ENCODE measurements at regions not wholly inside any gene's neighbourhood (a gene's known extent, or its start where the extent isn't known, plus 50 kb on each side); places are given as distances from the start of the nearest gene placed in this dataset.

DNA sequence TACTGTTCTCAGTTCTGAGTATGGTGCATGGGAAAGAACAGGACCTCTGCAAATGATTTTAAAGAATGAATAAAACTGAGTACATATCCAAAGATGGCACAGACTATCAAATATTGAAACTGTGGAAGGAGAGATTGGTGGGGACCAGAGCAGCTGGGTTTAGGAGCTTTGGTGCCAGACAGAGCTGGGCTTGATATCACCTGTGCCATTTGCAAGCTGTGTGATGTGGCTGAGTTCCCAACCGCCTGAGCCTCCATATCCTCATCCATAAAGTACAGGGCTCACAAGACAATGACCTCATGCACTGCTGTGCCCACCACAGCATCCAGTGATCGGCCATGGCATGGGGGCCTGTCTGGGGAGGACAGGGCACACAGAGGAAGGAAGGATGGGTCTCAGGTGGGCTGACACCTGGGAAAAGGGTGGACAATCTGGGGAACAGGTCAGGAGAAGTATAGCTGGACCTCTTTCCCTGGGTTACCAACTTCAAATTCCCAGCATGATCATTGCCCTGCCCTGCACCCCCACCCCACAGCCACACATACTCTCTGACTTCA, 83.9 kb upstream of the RAB6C start:
- no peak overlapping the region for H3K4me3 ChIP-seq (ENCODE audit: low read depth, low read length)
- TF ChIP-seq, protein P1, sequence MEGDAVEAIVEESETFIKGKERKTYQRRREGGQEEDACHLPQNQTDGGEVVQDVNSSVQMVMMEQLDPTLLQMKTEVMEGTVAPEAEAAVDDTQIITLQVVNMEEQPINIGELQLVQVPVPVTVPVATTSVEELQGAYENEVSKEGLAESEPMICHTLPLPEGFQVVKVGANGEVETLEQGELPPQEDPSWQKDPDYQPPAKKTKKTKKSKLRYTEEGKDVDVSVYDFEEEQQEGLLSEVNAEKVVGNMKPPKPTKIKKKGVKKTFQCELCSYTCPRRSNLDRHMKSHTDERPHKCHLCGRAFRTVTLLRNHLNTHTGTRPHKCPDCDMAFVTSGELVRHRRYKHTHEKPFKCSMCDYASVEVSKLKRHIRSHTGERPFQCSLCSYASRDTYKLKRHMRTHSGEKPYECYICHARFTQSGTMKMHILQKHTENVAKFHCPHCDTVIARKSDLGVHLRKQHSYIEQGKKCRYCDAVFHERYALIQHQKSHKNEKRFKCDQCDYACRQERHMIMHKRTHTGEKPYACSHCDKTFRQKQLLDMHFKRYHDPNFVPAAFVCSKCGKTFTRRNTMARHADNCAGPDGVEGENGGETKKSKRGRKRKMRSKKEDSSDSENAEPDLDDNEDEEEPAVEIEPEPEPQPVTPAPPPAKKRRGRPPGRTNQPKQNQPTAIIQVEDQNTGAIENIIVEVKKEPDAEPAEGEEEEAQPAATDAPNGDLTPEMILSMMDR (conservative IDR thresholded peaks at IDR 0.05; ENCODE audit: low read depth, low read length), result no peak
- DNase-seq (ENCODE audit: low read depth), result no peak

DNA sequence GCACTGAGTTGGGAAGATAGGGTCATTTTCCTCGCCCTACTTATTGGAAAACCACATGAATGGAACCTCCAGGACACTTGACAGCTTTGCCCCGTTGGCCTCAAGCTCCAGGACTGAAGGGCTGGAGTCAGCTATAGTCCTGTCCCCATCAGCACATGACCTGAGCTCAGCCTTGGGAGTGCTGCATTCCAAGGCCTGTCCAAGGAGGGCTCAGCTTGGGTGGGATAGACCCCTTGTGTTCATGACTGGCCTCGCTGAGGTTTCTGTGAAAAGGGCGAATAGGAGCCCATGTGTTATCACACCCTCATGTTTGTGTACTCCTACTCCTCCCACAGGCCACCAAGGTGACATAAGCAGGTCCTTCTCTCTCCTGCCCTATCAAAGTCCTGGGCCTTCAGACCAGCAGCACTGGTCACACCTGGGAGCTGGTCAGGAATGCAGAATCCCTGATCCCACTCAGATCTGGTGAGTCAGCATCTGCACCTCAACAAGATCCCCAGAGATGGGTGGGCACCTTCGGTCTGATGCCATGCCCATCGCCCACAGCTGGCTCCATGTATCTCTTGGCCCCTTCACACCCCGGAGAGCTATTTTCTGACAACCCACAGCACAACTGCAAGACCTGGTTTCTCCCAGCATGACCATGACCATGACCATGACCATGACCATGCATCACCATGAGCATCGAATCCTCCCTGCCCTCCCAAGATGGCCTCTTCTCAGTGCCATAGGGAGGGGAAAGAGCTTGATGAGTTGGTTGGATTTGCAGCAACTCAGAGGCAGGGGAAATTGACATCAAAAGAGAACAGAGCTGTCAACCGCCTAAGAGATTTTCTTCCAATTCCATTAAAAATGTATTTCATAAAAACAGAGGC, 83.0 kb upstream of the RAB6C start:
- TF ChIP-seq, protein P1 (conservative IDR thresholded peaks at IDR 0.05; ENCODE audit: low read depth, low read length), result no peak
- no peak overlapping the region for H3K4me3 ChIP-seq (ENCODE audit: low read depth, low read length)
- DNase-seq (ENCODE audit: low read depth), result no peak

DNA sequence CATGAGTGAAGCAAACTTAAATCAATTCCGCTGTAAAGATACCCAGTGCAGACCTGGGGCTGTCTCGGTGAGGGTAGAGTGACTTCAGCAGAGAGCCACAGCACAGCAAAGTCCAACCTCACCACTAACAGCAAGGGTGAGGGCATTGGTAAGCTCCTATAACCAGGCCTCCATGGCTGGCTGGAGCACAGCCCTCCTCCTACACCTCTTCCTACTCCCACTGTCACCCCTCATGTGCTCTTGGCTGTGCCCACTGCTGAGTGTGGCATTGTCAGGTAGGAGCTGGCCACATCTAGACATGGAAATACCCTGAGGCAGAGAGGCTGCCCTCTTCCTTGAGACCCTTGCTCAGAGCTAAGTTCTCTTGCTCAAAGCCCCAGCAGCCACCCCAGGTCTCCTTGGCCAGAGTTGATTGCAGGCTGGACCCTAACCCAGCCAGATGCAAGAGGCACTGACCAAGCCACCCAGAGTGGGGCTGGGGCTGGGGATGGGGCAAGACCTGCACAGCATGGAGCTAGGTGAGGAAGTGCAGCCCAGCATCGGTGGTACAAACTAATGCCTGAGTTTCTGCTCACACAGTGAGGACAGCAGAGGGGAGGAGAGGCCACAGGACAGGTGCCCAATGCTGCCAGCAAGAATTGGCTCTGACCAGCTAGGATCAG, 77.6 kb upstream of the RAB6C start:
- TF ChIP-seq, protein P1 (conservative IDR thresholded peaks at IDR 0.05; ENCODE audit: low read depth, low read length), result no peak
- DNase-seq (ENCODE audit: low read depth), result no peak
- no peak overlapping the region for H3K4me3 ChIP-seq (ENCODE audit: low read depth, low read length)

DNA sequence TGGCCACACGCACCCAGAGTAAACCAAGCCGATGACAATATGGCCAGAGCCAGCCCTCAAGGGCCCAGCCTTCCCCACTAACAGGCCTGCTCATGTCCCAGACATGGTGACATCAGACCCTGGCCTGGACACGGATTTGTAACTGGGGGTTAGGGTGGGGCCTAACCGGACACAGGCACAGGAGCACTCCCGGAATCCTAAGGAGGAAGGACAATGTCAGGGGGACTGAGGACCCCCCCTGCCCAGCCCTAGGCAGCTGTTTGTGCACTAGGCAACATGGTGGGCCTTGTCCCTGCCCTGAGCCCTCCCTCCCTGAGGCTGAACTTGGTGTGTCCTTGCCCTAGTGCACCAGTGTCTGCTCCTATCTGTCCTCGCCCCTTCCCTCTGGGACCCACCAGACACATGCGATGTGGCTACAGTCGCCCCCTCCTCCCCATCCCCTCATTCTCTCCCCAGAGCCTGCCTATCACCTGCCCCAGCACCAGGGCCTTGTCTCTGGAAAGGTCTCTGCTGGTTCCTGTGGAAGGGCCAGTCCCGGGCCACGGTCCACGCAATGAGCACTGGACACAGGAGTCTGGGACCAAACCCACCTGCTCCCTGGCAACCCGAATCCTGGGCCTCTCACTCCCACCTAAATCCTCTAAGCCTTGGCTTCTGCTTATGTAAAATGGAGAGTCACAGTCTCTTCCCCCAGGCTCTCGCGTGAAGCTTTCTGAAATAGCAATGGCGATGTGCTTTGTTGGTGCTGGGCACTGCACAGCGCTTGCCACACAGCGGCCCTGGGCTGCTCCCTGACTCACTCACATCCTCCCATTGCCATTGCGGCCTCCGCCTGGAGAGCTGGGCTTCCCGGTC, 76.5 kb upstream of the RAB6C start:
- H3K4me3 ChIP-seq (ENCODE audit: low read depth, low read length), result no peak overlapping the region
- TF ChIP-seq, protein P1 (conservative IDR thresholded peaks at IDR 0.05; ENCODE audit: low read depth, low read length), result no peak
- no peak for DNase-seq (ENCODE audit: low read depth)

DNA sequence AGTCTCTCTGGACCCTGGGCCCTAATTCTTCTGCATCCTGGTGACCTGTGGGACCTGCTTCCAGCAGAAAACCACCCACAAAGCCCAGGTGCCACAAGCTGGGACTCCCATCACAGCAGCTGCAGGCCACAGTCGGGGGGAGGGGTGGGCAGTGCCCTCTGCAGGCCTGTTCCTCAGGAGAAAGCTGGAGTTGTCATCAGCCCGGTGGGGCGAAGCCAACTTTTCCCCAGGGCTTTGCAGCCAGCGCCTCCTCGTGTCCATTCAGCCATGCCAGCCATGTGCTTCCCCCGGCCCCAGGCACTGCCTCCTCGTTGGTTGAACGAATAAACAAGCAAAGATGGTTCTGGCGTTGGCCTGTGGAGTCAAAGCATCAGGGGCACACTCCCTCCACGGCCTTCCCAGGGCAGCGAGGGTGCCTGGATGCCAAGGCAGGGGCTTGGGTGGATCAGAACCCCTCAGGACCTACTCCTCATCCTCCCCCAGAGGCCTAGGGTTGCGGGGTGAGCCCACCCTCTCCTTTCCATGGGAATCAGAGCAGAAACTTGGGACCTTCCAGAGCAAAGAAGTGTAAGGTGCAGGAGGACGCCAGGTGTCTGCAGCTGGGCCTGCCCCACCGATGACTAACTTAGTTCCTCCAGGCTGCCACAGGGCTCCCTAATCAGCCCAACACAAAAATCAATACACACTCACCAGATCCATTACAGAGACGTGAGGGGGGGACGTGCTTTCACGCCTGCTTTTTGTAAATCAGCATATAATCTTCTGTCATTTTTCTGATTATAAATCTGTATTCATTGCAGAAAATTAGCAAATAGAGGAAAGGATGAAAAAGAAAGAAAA, 75.7 kb upstream of the RAB6C start:
- no peak for DNase-seq (ENCODE audit: low read depth)
- TF ChIP-seq, protein P1 (conservative IDR thresholded peaks at IDR 0.05; ENCODE audit: low read depth, low read length), result peak; percentile 5
- H3K4me3 ChIP-seq (ENCODE audit: low read depth, low read length), result no peak overlapping the region
